Vagina (tissue), 2 donors: ENCODE measurements at regions not wholly inside any gene's neighbourhood (a gene's known extent, or its start where the extent isn't known, plus 50 kb on each side); places are given as distances from the start of the nearest gene placed in this dataset.

ENCODE experiments used
- POLR2A ChIP-seq, 2 donors: fragments of 450-650 bp; IDR thresholded peaks; one replicate each; pipeline ENCODE4 v1.6.1; 2017; ENCODE audit warnings: antibody characterized with exemption in 2 of 2, mild to moderate bottlenecking in 2 of 2, moderate library complexity in 2 of 2
- POLR2AphosphoS5 ChIP-seq, 2 donors: sonication (generic); formaldehyde crosslinking; IDR thresholded peaks; one replicate each; pipeline ENCODE4 v1.9.0; 2017; ENCODE audit warnings: antibody characterized with exemption in 2 of 2, mild to moderate bottlenecking in 2 of 2, low read depth in 1 of 2; ENCODE audit not compliant: insufficient read depth in 1 of 2
- TF ChIP-seq, protein P1 (sequence below), 3 experiments: fragments of 450-650 bp in 2 of 3; fragments of 200-600 bp in 1 of 3; sonication (generic) in 1 of 3; IDR thresholded peaks; one replicate each; pipeline ENCODE4 v1.5.1; 2017 to 2019; ENCODE audit warnings: antibody characterized with exemption in 3 of 3, mild to moderate bottlenecking in 2 of 3, moderate library complexity in 2 of 3

DNA sequence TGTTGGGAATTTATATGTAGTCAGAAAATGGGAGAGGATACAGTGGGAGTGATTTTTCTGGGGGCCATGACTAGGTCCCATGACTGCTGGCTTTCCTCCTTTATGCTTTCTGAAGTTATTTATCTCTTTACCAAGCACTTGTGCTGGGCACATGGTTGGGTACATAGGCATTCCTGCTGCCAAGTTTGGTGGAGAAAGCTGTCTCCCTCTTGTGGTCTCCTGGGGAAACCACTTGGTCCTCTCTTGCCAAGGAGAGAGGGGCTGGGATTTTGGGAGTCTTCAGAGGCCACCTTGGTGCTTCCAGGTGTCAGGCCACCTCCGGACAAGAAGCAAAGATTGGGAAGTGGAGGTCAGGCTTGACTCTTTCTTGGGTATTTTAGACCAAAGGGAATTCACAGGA is 120.2 kb upstream of the KCNE2 start:
- no peak for TF ChIP-seq POLR2A (IDR thresholded peaks at IDR 0.05)
- TF ChIP-seq, protein P1, sequence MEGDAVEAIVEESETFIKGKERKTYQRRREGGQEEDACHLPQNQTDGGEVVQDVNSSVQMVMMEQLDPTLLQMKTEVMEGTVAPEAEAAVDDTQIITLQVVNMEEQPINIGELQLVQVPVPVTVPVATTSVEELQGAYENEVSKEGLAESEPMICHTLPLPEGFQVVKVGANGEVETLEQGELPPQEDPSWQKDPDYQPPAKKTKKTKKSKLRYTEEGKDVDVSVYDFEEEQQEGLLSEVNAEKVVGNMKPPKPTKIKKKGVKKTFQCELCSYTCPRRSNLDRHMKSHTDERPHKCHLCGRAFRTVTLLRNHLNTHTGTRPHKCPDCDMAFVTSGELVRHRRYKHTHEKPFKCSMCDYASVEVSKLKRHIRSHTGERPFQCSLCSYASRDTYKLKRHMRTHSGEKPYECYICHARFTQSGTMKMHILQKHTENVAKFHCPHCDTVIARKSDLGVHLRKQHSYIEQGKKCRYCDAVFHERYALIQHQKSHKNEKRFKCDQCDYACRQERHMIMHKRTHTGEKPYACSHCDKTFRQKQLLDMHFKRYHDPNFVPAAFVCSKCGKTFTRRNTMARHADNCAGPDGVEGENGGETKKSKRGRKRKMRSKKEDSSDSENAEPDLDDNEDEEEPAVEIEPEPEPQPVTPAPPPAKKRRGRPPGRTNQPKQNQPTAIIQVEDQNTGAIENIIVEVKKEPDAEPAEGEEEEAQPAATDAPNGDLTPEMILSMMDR (IDR thresholded peaks at IDR 0.05) = no peak
- no peak for TF ChIP-seq POLR2AphosphoS5 (IDR thresholded peaks at IDR 0.05; ENCODE audit: insufficient read depth in 1 of 2, low read depth in 1 of 2)
